ENCODE measurements at regions not wholly inside any gene's neighbourhood (a gene's known extent, or its start where the extent isn't known, plus 50 kb on each side); places are given as distances from the start of the nearest gene placed in this dataset.

DNA sequence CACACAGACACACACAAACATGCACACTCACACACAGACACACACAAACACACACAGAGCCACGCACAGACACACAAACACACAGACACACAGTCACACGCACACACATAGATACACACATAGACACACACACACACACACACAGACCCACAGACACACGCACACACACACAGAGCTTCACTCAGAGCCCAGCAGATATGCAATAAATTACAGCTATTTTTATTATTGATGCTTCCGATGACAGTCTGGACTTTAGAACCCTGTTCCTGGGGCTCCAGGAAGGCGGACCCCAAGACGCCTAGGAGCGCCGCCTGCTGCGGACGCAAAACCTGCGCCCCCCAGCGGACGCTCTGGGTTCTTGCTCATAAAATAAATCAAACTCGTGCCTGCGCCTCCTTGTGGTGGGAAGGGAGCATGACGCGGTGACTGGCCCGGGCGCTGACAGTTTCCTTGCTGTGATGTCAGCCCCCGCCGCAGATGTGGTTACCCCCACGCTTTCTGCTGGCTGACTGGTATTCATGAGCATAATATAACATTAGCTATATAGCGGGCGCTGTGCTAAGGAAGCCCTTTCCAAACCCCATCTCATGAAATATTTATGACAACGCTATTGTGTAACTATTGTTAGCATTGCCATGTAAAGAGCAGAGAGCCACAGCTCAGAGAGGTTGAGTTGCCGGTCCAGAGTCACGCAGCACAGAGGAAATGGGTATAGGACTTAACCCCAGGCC, 64.4 kb upstream of the TM9SF2 start:
- Histone ChIP-seq H3K27me3 (peaks cover 15% of the 10 kb centered on the region), H3K4me1 (peaks cover 23% of the 10 kb centered on the region), H3K36me3 (no peaks in the 10 kb centered on the region), H3K27ac (no peak overlapping the region), H3K9me3 (no peaks in the 10 kb centered on the region), H3K4me3 (no peak overlapping the region)
- TF ChIP-seq POLR2AphosphoS5 (IDR thresholded peaks at IDR 0.05) (no peak), POLR2A (IDR thresholded peaks at IDR 0.05) (no peak), CTCF (IDR thresholded peaks at IDR 0.05) (peak; percentile 99 to 100), EP300 (IDR thresholded peaks at IDR 0.05) (no peak)
- DNase-seq (ENCODE audit: low spot score in 2 of 2), result peak; percentile 93 to 94
- WGBS, result 22% methylated on average over 15 of the region's 27 CpGs

DNA sequence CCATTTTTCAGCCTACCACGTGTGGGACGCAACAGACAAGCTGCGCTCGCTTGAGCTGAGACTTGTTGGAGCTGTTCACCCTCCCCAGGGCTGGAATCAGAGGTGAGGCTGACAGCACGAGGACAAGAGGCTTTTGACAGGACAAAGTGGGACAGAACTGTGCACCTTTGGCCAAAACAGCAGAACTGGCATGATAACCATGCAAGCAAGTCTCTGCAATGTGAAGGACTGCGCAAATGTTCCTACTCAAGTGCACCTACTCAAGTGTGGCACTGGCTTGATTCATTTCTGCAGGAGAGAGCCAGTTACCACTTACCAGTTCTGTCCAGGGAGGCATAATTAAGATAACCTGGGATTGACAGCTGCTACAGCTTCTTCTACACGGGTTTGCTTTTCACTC, 62.2 kb upstream of the TM9SF2 start:
- H3K36me3 ChIP-seq, result no peaks in the 10 kb centered on the region
- H3K27ac ChIP-seq, result no peak overlapping the region
- no peak for TF ChIP-seq POLR2A (IDR thresholded peaks at IDR 0.05)
- no peak for TF ChIP-seq EP300 (IDR thresholded peaks at IDR 0.05)
- TF ChIP-seq CTCF (IDR thresholded peaks at IDR 0.05), result no peak
- TF ChIP-seq POLR2AphosphoS5 (IDR thresholded peaks at IDR 0.05), result no peak
- H3K9me3 ChIP-seq, result no peaks in the 10 kb centered on the region
- WGBS, result 80% methylated on average over 7 of the region's 7 CpGs
- peaks cover 8% of the 10 kb centered on the region for H3K4me1 ChIP-seq
- no peak overlapping the region for H3K4me3 ChIP-seq
- H3K27me3 ChIP-seq, result peaks cover 15% of the 10 kb centered on the region
- no peak for DNase-seq (ENCODE audit: low spot score in 2 of 2)

DNA sequence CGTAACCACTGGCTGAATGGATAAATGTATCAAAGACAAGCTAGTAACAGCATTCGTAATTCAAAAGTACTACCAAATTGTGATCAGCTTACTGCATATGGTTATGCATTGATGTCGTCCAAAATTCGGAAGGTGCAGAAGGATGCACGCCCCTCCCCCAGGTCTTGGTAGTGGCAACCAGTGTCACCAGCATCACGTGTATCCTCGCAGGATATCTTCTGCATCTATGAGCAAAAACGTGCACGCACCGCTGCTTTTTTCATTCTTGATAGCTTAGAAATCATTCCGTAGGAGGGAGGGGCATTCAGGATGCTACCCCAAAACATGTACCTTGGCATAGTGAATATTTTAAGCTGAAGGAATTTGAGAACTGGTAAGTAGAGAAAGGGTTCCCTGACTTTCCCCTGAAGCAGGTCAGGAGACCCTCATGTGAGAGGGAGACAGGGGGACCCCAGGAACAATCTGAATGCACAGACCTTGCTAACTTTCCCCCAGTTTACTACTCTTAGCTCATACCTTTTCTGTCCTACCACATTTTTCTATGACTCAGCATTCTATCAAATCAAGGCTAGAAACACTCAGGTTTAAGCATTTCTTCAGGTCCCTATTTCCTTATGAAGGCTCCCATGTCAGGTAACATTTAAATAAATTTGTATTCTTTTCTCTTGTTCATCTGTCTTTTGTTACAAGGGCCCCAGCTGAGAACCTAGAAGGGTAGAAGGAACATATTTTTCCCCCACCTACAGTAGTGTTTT, 61.2 kb upstream of the TM9SF2 start:
- TF ChIP-seq EP300 (IDR thresholded peaks at IDR 0.05), result no peak
- TF ChIP-seq POLR2A (IDR thresholded peaks at IDR 0.05), result no peak
- TF ChIP-seq CTCF (IDR thresholded peaks at IDR 0.05), result no peak
- TF ChIP-seq POLR2AphosphoS5 (IDR thresholded peaks at IDR 0.05), result no peak
- H3K27me3 ChIP-seq, result peaks cover 15% of the 10 kb centered on the region
- no peak overlapping the region for H3K27ac ChIP-seq
- H3K9me3 ChIP-seq, result no peaks in the 10 kb centered on the region
- no peaks in the 10 kb centered on the region for H3K36me3 ChIP-seq
- no peak overlapping the region for H3K4me3 ChIP-seq
- H3K4me1 ChIP-seq, result peaks cover 8% of the 10 kb centered on the region
- 52% methylated on average over 11 of the region's 11 CpGs for WGBS
- no peak for DNase-seq (ENCODE audit: low spot score in 2 of 2)

- H3K4me3 ChIP-seq, result no peak overlapping the region
- peaks cover 15% of the 10 kb centered on the region for H3K27me3 ChIP-seq
- H3K27ac ChIP-seq, result no peak overlapping the region
- TF ChIP-seq POLR2AphosphoS5 (IDR thresholded peaks at IDR 0.05) (no peak), CTCF (IDR thresholded peaks at IDR 0.05) (peak; percentile 77 to 94)
- 67% methylated on average over 7 of the region's 7 CpGs for WGBS
- DNase-seq (ENCODE audit: low spot score in 2 of 2), result no peak
- H3K9me3 ChIP-seq, result no peaks in the 10 kb centered on the region
- H3K36me3 ChIP-seq, result no peaks in the 10 kb centered on the region
- H3K4me1 ChIP-seq, result no peaks in the 10 kb centered on the region
These were observed 58.9 kb upstream of the TM9SF2 start for GRCh38 chr13:99442273-99442895.

- no peak for DNase-seq (ENCODE audit: low spot score in 2 of 2)
- Histone ChIP-seq H3K4me1 (no peaks in the 10 kb centered on the region), H3K27ac (no peak overlapping the region), H3K9me3 (no peaks in the 10 kb centered on the region), H3K36me3 (no peaks in the 10 kb centered on the region), H3K4me3 (no peak overlapping the region), H3K27me3 (peaks cover 7% of the 10 kb centered on the region)
- TF ChIP-seq POLR2AphosphoS5 (IDR thresholded peaks at IDR 0.05) (no peak), CTCF (IDR thresholded peaks at IDR 0.05) (no peak), EP300 (IDR thresholded peaks at IDR 0.05) (no peak), POLR2A (IDR thresholded peaks at IDR 0.05) (no peak)
- 69% methylated on average over 9 of the region's 9 CpGs for WGBS
These were observed 55.0 kb upstream of the TM9SF2 start for GRCh38 chr13:99446242-99446641.
